Testis (tissue), 2 donors: ENCODE measurements at regions not wholly inside any gene's neighbourhood (a gene's known extent, or its start where the extent isn't known, plus 50 kb on each side); places are given as distances from the start of the nearest gene placed in this dataset.

Experiments used
- DNase-seq: peaks from one replicate; pipeline ENCODE4 v3.0.0-alpha.2; 2019
- H3K27ac ChIP-seq, 2 donors: fragments of 200-600 bp; sonication (generic); one replicate each; pipeline ENCODE4 v1.5.1; 2019
- H3K27me3 ChIP-seq: fragments of 200-600 bp; sonication (generic); one replicate; pipeline ENCODE4 v1.5.1; 2019
- H3K36me3 ChIP-seq: fragments of 200-600 bp; sonication (generic); one replicate; pipeline ENCODE4 v1.5.1; 2017; ENCODE audit warnings: low read depth; ENCODE audit errors: missing control alignments
- H3K4me1 ChIP-seq: fragments of 200-600 bp; sonication (generic); one replicate; pipeline ENCODE4 v1.5.1; 2019
- H3K4me3 ChIP-seq, 2 donors: fragments of 200-600 bp; sonication (generic); one replicate each; pipeline ENCODE4 v1.5.1; 2017 to 2019
- H3K9me3 ChIP-seq: fragments of 200-600 bp; sonication (generic); one replicate; pipeline ENCODE4 v1.5.1; 2017
- POLR2A ChIP-seq: fragments of 450-650 bp; IDR thresholded peaks from one replicate; pipeline ENCODE4 v1.6.1; 2017; ENCODE audit warnings: antibody characterized with exemption, mild to moderate bottlenecking, moderate library complexity
- WGBS, 2 donors: methylation state at CpG; one replicate each; pipeline ENCODE4 v1.1.5; 2018; 5-methylcytosine and 5-hydroxymethylcytosine counted together
- intact Hi-C: fragments of 100-400 bp; cut with DNase I; formaldehyde crosslinking; loops from one replicate; pipeline ENCODE4 v1.15.1; 2023; ENCODE audit warnings: low total_unique reads
- TF ChIP-seq, protein P1 (sequence below), 3 experiments: fragments of 450-650 bp in 2 of 3; fragments of 200-600 bp in 1 of 3; sonication (generic) in 1 of 3; IDR thresholded peaks; one replicate each; pipeline ENCODE4 v1.5.1; 2016 to 2019; ENCODE audit warnings: antibody characterized with exemption in 3 of 3, mild to moderate bottlenecking in 2 of 3, moderate library complexity in 1 of 3

- WGBS, 2 donors, result 16 to 38% methylated on average over 8 of the region's 8 CpGs
- intact Hi-C loops, result no loop called here
Observed at GRCh38 chr5:92687821-92688722, 892.9 kb downstream of the NR2F1-AS1 start.

DNA sequence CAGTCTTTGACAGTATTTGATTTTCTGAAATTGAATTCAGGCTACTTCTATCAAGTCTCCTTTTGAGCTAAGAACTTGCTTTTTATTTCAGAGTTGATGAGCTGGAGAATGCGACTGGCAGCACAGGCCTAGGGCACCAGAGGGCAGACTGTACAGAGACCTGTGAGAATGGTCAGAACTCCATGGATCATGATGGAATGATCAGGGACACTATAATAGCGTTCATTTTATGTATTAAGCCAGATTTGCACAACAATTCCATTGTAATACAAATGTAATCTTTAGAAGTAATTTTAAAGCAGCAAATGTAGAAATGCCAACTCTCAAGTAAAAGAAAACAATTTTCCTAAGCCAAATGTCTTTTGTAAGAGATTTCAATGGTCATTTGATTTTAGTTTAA lies 902.4 kb downstream of the NR2F1-AS1 start:
- Histone ChIP-seq H3K27ac (no peak overlapping the region), H3K9me3 (no peaks in the 10 kb centered on the region), H3K27me3 (no peaks in the 10 kb centered on the region), H3K4me1 (no peaks in the 10 kb centered on the region), H3K36me3 (no peaks in the 10 kb centered on the region), H3K4me3 (no peak overlapping the region)
- peak; percentile 32 for DNase-seq
- intact Hi-C loops, result no loop called here
- TF ChIP-seq POLR2A, result no peak
- WGBS, 2 donors, result 70 to 81% methylated on average over 2 of the region's 2 CpGs

More at GRCh38 chr5:92687821-92688722, 892.9 kb downstream of the NR2F1-AS1 start:
- Histone ChIP-seq H3K4me1 (no peaks in the 10 kb centered on the region), H3K4me3 (no peak overlapping the region), H3K27ac (no peak overlapping the region), H3K9me3 (no peaks in the 10 kb centered on the region), H3K36me3 (no peaks in the 10 kb centered on the region), H3K27me3 (no peaks in the 10 kb centered on the region)
- TF ChIP-seq, protein P1, sequence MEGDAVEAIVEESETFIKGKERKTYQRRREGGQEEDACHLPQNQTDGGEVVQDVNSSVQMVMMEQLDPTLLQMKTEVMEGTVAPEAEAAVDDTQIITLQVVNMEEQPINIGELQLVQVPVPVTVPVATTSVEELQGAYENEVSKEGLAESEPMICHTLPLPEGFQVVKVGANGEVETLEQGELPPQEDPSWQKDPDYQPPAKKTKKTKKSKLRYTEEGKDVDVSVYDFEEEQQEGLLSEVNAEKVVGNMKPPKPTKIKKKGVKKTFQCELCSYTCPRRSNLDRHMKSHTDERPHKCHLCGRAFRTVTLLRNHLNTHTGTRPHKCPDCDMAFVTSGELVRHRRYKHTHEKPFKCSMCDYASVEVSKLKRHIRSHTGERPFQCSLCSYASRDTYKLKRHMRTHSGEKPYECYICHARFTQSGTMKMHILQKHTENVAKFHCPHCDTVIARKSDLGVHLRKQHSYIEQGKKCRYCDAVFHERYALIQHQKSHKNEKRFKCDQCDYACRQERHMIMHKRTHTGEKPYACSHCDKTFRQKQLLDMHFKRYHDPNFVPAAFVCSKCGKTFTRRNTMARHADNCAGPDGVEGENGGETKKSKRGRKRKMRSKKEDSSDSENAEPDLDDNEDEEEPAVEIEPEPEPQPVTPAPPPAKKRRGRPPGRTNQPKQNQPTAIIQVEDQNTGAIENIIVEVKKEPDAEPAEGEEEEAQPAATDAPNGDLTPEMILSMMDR (IDR thresholded peaks at IDR 0.05), result no peak
- no peak for TF ChIP-seq POLR2A
- DNase-seq, result no peak

GRCh38 chr5:92676215-92677165 lies 904.5 kb downstream of the NR2F1-AS1 start:
- WGBS, 2 donors, result 87 to 91% methylated on average over 8 of the region's 8 CpGs
- Histone ChIP-seq H3K4me3 (no peak overlapping the region), H3K27ac (no peak overlapping the region), H3K9me3 (no peaks in the 10 kb centered on the region), H3K4me1 (no peaks in the 10 kb centered on the region), H3K36me3 (no peaks in the 10 kb centered on the region), H3K27me3 (no peaks in the 10 kb centered on the region)
- no peak for DNase-seq
- intact Hi-C loops, result no loop called here
- TF ChIP-seq, protein P1 (IDR thresholded peaks at IDR 0.05), result no peak
- TF ChIP-seq POLR2A, result no peak

GRCh38 chr5:92674321-92674720 lies 906.7 kb downstream of the NR2F1-AS1 start:
- WGBS, 2 donors, result 92 to 94% methylated on average over 2 of the region's 2 CpGs
- H3K4me1 ChIP-seq, result no peaks in the 10 kb centered on the region
- TF ChIP-seq, protein P1 (IDR thresholded peaks at IDR 0.05), result no peak
- TF ChIP-seq POLR2A, result no peak
- no peaks in the 10 kb centered on the region for H3K36me3 ChIP-seq
- no peaks in the 10 kb centered on the region for H3K9me3 ChIP-seq
- H3K27ac ChIP-seq, result no peak overlapping the region
- H3K4me3 ChIP-seq, result no peak overlapping the region
- no peaks in the 10 kb centered on the region for H3K27me3 ChIP-seq
- no peak for DNase-seq
- intact Hi-C loops, result no loop called here

GRCh38 chr5:92665506-92665905 lies 915.5 kb downstream of the NR2F1-AS1 start:
- H3K9me3 ChIP-seq, result no peaks in the 10 kb centered on the region
- no peaks in the 10 kb centered on the region for H3K36me3 ChIP-seq
- no peaks in the 10 kb centered on the region for H3K27me3 ChIP-seq
- TF ChIP-seq POLR2A, result no peak
- TF ChIP-seq, protein P1 (IDR thresholded peaks at IDR 0.05), result no peak
- no peak for DNase-seq
- no peak overlapping the region for H3K4me3 ChIP-seq
- WGBS, 2 donors, result 57 to 69% methylated on average over 1 of the region's 1 CpG
- intact Hi-C loops, result no loop called here
- no peaks in the 10 kb centered on the region for H3K4me1 ChIP-seq
- H3K27ac ChIP-seq, result no peak overlapping the region
